ENCODE measurements at regions not wholly inside any gene's neighbourhood (a gene's known extent, or its start where the extent isn't known, plus 50 kb on each side); places are given as distances from the start of the nearest gene placed in this dataset.

DNA sequence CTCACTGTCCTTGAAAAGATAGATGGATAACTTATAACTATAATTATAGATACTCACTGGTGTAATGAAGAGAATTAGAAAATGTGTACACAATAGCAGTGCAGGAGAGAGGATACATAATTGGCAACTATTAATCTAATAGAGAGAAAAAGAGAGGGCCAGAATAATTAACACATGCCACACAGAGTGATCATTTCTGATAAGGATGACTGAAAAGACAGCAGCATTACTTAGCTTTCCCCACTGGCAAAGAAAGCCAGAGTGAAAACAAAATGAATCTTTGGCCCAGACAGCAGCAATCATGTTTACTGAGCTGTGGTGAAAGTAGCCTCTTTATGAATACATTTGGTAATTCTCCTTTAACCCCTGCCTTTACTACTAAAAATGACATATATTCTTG is 493.3 kb upstream of the ROBO1 start:
- no peak for DNase-seq

DNA sequence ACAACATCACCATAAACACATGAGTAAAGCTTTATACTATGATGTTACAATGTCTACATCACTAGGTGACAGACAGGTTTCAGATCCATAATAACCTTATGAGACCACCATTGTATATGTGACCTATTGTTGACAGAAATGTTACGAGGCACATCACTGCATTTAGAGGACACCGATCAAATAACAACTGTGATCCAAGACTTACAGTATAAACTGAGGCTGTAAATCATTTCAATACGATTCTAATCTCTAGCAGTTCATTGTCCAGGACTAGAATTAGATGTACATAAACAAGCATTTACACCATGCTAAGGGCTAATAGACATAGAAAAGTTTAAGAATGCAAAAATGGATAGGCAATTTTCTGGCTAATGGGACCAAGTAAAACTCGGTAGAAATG is 491.9 kb upstream of the ROBO1 start:
- no peak for DNase-seq

DNA sequence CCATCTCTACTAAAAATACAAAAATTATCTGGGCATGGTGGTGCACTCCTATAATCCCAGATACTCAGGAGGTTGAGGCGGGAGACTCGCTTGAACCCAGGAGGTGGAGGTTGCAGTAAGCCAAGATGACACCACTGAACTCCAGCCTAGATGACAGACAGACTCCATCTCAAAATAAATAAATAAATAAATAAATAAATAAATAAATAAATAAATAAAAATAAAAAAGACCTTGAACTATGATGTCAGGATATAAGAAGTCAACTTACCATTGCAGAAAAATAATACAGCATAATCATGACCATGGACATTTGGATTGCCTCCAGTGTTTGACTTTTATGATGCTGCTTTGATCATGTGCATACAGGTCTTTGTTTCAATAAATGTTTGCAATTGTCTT is 484.3 kb upstream of the ROBO1 start:
- DNase-seq, result no peak

DNA sequence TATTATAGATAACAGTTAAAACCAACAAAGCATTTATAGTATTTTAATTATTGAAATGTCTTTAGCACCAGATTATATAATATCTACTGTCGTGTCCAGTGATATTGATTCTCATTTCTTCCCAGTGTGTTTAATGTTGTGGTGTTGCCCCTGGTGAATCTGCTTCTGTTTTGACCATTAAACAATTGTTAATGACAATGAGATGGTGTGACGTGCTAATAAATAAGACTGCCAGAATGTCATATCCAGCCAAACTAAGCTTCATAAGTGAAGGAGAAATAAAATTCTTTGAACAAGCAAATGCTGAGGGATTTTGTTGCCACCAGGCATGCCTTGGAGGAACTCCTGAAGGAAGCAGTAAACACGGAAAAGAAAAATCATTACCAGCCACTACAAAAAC is 480.0 kb upstream of the ROBO1 start:
- no peak for DNase-seq

DNA sequence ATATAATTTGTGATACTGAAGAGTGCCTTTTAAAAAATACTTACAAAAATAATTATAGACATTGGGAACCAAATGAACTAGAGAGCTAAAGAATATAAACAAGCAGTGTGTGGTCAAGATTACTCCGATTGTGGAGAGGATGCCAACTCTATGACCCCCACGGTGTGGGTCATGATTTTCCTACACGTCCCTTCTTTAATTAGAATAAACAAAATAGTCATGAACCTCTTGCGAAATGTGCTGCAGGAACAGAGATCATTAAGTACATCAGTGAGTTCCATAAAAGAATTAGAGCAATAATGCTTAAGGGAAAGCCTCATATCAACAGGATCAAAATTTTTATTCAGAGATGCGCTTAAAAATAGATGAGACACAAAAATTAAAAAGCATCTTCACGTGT is 476.6 kb upstream of the ROBO1 start:
- DNase-seq, result no peak

DNA sequence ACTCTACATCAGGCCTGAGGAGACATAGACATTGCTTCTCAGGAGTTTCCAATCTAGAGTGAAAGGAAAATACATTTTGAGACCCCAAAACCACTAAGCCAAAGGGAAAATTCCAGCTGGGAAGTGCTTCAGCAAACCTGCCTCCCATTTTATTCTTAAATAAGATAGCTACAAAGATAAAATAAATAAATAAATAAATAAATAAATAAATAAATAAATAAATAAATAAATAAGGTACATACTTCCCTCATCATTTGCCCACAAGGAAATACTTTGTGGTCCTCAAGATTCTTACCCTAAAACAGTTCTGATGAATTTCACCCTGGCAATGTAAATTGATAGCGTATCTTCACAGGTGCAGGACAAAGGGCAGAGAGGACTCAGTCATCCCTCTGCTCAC is 474.0 kb upstream of the ROBO1 start:
- no peak for DNase-seq

DNA sequence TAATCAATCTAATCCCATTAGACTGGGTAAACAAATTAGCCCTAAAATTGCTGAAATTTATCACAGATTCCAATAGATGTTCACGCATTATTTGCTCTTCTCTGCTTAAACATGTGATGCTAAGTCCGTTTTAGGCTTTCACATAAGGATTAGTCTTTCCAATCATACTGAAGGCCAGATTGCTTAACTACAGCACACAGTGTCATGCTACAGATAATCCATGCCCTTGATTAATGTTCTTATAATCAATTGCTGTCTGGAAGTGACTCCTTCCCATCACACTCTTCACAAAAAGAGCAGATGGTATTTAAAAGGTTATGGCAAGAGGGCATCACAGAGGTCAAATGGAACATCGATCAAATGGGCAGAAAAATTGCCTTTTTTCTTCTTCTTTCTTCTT is 471.5 kb upstream of the ROBO1 start:
- no peak for DNase-seq

DNA sequence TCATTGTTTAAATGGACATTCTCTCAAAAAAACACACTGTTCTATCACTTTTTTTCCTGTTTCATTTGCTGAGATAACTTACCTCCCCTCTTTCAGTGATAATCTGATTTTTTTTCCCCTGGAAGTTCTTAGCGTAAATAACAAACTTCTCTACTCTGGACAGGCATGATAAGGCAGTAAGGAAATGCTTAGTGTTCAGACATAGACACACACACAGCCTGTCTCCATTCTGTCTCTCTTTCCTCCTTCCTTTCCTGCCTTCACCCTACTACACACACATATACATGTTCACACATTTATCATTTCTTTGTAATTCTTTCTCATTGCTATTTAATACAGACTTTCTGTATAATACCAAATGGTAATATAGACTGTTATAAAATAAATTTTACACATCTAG is 470.8 kb upstream of the ROBO1 start:
- DNase-seq, result no peak

DNA sequence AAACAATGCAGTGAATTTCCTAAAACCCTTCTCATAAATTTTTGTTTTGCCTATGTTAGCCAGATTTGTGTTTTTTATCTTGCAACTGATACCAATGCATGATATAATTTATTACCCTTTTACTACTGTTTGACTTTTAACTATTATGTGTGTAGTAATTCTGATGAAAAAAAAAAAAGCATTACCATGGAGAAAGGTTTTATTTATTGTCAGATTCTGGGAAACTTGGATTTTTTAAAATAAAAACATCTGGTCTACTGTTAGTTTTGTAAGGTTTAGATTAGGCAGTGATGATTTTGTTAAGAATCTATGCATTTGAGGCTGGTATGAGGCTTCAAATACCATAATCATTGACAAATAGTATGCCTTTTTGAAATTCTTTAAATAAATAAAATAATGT is 470.4 kb upstream of the ROBO1 start:
- no peak for DNase-seq

DNA sequence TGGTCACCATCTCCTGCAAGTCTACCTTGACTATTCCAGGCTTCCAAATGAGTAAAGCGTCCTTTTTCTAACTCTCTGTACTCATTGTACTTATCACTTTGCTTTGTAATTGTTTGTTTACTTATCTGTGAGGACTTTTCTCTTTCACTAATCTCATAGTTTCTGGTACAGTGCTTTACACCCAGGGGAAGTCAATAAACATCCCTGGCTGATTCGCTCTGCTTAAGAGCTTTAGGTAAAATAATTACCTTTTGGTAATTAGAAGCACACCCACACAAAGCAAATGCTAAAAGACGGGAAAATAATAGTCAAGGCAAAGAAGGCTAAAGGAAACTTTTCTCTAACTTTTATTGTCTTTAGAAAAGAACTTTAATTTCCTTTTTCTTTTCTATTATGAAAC is 466.9 kb upstream of the ROBO1 start:
- no peak for DNase-seq

DNA sequence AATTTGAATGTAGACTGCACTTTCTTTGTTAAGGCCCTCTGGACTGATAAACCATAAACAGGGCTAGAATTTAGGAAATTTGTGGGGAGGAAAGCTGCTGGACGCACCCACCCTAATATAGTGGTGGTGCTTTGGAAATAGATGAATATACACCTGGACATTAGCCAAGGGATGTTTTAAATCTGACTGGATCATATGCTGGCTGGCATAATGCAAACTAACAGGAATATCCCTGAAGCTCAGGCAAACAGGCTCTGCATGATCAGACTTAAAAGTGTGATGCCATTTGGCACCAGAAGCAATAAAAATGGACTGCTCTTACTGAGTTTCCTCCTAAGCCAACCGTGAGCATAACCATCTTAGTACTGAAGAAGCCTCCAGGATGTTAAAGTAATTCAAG is 465.8 kb upstream of the ROBO1 start:
- no peak for DNase-seq

DNA sequence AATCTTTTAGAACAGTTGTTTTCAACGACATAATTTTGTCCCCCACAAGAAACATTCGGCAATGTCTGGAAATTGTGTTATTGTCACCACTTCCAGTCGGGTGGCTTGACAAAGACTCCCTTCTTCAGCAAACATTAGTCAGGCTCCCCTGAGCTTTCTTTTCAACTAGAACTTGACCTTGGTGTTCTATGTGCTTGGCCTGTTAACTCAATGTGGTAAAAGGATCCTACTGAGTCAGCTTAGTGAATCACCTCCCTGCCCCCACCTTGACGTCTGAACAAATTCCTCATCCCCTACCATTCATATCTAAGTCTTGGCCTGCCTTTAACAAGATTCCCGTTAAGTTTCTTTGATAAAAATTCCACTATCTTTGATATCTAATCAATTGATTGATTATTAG is 465.0 kb upstream of the ROBO1 start:
- no peak for DNase-seq

DNA sequence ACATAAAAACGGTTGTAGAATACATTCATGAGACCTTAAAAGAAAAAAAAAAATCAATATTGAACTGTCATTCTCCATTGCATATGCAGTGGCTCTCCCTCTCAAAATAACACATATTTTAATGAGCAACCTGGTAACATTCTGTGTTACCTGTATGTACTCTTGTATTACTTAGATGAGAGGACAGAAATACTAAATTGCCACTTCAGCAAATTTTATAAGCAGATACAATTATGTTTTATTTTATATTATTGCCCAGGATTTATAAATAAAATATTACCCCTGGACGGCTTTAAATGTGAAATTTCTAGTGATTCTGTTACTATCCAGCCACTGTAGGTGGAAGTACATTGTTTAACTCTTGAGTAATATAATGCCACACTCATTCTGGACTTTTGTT is 463.2 kb upstream of the ROBO1 start:
- no peak for DNase-seq

DNA sequence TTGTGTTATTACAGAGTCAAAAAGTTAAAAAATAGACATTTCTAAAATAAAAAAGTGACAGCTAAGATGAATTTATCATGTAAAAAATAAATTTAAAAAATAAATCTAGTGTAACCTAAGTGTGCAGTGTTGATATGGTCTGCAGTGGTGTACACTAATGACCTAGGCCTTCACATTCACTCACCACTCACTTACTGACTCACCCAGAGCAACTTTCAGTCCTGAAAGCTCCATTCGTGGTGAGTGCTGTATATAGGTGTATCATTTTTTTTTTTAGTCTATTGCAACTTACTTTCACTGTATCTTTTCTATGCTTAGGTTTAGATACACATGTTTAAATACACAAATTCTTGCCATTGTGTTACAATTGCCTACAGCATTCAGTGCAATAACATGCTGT is 459.4 kb upstream of the ROBO1 start:
- DNase-seq, result no peak

DNA sequence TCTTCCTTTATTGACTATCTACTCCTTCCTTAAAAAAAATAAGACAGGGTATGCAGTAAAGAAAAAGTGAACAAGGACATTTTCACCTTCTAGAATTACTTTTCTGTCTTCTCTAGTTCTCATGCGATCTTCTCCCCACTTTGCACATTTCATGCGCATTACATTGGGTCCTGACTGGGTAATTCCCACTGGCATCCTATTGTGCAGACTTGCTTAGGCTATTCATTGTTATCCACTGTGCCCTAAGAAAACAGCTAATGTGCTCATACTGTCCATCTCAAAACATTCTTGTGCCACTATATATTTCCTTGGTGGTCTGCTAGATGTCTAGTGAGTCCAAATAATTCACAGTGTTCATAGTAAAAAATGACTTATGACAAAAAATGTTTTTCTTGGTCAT is 447.4 kb upstream of the ROBO1 start:
- DNase-seq, result no peak

DNA sequence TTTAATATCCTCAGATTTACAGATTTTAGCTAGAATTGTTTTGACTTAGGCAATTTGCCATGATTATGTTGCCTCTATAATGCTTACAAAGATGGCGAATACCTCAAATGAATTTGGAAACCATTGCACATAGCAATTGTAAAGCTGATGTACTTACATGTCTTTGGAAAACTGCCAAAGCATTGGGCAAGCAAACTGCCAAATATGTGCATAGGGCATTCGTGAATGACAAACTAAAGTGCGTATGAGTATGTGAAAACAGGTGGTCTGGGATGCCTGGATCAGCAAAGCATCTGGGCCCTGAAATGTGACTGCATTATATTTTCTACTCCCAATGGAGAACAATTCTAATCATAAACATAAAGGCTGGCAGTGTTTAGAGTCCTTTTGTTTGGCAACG is 445.3 kb upstream of the ROBO1 start:
- DNase-seq, result no peak

DNA sequence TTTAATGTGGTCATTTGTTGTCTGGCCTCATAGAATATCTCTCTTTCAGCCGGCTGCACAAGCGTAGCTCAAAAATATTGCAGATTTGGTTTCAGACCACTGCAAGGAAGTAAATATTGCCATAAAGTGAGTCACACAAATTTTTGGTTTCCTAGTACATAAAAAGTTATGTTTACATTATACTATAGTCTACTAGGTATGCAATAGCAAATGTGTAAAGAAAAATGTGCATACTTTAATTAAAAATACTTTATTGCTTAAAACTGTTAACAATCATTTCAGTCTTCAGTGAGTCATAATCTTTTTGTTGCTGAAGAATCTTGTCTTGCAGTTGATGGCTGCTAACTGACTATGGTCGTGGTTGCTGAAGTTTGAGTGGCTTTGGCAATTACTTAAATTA is 425.1 kb upstream of the ROBO1 start:
- no peak for DNase-seq

DNA sequence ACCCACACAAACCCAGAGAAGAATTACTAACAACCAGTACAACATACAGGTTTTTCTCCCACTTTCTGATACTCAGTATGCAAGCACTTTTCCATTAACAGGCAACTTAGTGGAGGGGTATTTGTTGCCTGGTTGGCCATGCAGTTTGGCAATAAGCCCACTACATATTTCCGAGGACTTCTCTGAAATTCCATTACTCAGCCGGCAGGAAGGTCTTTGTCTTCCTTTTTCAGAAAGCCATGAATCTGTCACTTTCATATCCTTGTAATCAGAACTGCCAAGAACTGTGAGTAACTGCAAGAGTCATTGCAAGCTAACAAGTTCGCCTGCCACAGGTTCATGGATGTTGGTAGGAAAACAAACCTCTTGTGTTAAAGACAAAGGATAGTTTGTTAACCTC is 422.3 kb upstream of the ROBO1 start:
- no peak for DNase-seq

DNA sequence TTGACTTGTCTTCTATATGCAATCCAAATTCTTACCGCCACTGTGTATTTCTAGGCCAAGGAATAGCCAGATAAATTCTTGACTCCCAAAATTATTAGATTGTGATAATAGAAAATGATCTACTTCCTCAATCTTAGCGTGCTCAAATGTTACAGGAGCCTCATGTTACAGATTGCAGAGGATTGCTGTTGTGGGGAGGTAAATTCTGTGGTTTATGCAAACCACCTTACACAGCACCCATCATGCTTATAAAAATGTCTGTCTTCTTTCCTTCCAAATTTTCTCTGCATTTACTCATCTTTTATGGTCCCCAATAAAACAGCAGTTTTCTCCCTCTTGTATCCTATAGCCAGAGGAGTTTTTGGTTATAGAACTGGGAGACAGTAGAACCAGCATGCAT is 420.2 kb upstream of the ROBO1 start:
- no peak for DNase-seq

DNA sequence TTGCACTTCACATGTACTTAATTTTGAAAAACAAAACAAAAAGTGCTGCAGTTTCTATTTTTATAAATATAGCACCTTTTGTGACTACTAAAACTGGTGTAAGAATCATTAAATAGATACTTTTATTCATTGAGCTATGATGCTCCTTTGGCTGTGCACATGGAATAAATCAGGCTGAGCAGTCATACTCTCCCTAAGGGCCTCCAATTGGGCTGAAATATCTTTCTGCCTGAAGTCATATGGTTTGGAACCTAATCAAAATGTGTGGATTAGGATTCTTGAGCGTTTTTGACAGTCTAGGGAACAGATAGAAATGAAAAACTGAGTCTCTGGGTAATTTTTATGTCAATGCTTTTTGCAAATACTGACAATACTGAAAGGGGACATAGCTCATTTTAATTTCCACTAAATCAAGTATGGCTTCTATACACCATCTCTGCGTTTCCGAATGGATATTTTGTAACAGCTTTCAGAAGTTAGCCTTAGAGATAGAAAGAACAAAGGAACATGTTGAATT is 392.2 kb upstream of the ROBO1 start:
- DNase-seq, result no peak

DNA sequence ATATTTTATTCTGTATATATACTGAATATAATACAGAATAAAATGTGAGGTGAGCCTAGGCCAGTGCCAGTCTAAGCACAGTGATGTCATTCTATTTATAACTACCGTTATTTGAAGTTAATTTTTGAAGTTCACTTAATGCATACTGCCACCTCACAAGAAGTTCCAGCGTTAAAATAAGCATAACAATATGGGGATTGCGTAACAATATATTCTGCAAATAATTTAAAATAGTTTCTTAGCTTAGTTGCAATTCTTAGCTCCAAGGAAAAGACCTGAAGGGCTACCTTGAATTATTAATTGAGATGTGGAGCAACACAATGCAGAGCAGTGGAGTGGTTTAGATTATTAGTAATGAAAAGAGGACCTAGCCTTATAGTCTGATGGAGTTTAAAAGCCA is 390.5 kb upstream of the ROBO1 start:
- no peak for DNase-seq

DNA sequence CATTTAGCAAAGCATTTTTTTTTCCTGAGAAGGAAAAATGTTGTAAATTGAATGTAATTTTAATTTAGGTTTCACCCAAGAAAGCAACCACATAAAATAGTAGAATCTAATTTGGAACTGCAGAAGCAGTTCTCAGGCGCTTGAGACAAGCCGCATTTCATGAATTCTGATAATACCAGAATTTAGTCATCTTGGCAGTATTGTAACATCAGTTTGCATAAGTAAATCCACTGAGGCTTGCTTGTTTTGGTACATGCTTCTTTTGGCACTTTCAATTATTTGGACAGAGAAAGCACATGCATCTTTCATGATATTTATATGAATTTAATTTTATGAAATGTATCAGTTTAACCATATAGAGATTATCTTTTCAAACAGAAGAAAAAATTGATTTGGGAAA is 389.7 kb upstream of the ROBO1 start:
- no peak for DNase-seq

DNA sequence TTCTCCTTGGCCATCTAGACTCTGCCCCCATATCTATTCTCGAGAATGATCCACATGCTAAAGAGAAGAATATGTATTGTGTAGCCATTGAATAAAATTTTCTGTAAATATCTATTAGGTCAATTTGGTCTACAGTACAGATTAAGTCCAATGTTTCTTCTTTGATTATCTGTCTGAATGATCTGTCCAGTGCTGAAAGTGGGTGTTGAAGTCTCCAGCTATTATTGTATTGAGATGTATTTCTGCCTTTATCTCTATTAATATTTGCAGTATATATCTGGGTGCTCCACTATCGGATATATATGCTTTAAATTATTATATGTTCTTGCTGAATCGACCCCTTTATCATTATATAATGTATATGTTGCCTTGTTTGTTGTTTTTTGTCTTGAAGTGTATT is 384.9 kb upstream of the ROBO1 start:
- no peak for DNase-seq

DNA sequence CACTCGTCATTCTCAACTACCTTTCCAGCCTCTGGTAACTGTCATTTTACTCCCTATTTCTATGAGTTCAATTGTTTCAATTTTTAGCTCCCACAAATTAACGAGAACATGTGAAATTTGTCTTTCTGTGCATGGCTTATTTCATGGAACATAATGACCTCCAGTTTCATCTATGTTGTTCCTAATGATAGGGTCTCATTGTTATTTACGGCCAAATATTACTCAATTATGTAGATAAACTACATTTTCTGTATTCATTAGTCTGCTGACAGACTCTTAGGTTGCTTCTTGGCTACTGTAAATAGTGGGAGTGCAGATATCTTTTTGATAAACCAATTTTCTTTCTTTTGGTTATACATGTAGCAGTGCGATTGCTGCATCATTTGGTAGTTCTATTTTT is 374.9 kb upstream of the ROBO1 start:
- DNase-seq, result no peak

DNA sequence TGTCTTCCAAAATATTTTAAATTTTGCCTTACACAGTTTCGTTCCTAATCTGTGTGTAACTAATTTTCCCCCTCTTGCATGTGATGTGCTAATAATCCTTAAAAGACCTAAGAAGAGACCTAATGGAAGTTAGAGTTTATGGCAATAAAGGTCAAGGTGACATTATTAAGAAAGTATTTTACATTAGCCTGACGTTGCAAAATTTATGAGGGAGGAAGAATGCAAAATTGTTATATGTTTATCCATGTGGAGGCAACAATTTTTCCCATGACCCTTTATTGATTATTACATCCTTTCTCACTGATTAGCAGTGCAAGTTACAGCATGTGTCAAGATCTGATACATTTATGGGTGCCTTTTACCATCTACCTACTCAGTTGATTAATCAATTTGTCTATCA is 373.8 kb upstream of the ROBO1 start:
- no peak for DNase-seq

DNA sequence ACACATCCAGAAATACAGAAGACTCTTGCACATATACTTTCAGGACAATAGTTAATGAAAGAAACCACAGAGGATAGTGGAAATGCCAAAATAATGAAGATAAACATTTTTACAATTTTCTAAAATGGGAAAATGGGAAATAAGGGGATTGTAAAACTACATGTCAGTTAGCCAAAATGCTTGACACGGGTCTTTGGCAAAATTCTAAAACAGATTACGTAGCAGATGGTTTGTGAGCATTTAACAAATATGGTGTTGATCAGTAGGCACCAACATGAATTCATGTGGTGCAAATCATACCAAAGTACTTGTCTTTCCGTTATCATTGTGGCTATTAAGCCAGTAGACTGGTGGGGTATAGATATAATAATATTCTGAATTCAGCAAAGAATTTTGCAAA is 348.5 kb upstream of the ROBO1 start:
- no peak for DNase-seq

Measured in NCI-H446 treated with DMSO at 0.1 percent for 48 hours (cell line).